MCF 10A (cell line): ENCODE measurements at regions not wholly inside any gene's neighbourhood (a gene's known extent, or its start where the extent isn't known, plus 50 kb on each side); places are given as distances from the start of the nearest gene placed in this dataset.

Experiments
- BruUV-seq: library from RNA; stranded (reverse); fragments of 400-500 nt; replicated peaks from 2 replicates; lab custom pipeline; 2021; lab: Mats Ljungman, UMichigan
- CTCF ChIA-PET: fragments of 300-600 bp; sonication (Branson Sonifier 250); formaldehyde crosslinking; extraction: SDS; loops from one replicate; lab custom pipeline; 2021; ENCODE audit warnings: antibody characterized with exemption, inconsistent platforms; lab: Yijun Ruan, JAX
- POLR2A ChIA-PET: fragments of 300-600, 350-650 bp; sonication (Branson Sonifier 250); formaldehyde crosslinking; extraction: SDS; loops from one replicate; lab custom pipeline; 2020; ENCODE audit warnings: antibody characterized with exemption, inconsistent platforms; lab: Yijun Ruan, JAX
- DNase-seq: peaks from one replicate; pipeline ENCODE4 v3.0.0-alpha.2; 2018; ENCODE audit not compliant: unreplicated experiment
- H3K27ac Mint-ChIP-seq: one replicate; pipeline ENCODE4 v1.8.0; 2022; ENCODE audit warnings: mild to moderate bottlenecking, low read depth, mixed read lengths; ENCODE audit not compliant: unreplicated experiment
- H3K27me3 Mint-ChIP-seq: one replicate; pipeline ENCODE4 v1.8.0; 2022; ENCODE audit warnings: mixed read lengths; ENCODE audit not compliant: insufficient read depth, unreplicated experiment
- H3K36me3 Mint-ChIP-seq: one replicate; pipeline ENCODE4 v1.8.0; 2022; ENCODE audit warnings: mild to moderate bottlenecking, moderate library complexity, mixed read lengths; ENCODE audit not compliant: insufficient read depth, unreplicated experiment
- H3K4me1 Mint-ChIP-seq: one replicate; pipeline ENCODE4 v1.8.0; 2022; ENCODE audit warnings: mixed read lengths; ENCODE audit not compliant: insufficient read depth, unreplicated experiment
- H3K4me3 Mint-ChIP-seq: one replicate; pipeline ENCODE4 v1.8.0; 2022; ENCODE audit warnings: mild to moderate bottlenecking, moderate library complexity, mixed read lengths; ENCODE audit not compliant: unreplicated experiment
- H3K9me3 Mint-ChIP-seq: one replicate; pipeline ENCODE4 v1.8.0; 2022; ENCODE audit warnings: mixed read lengths; ENCODE audit not compliant: unreplicated experiment
- CTCF ChIP-seq: fragments of 200-600 bp; IDR thresholded peaks from one replicate; pipeline ENCODE4 v1.8.0; 2022; ENCODE audit warnings: antibody characterized with exemption, mild to moderate bottlenecking; ENCODE audit not compliant: unreplicated experiment
- intact Hi-C: fragments of 100-400 bp; cut with micrococcal nuclease; formaldehyde crosslinking; loops from 2 replicates; pipeline ENCODE4 v1.14.1; 2022

- H3K27me3 Mint-ChIP-seq, result no peaks in the 10 kb centered on the region
- H3K9me3 Mint-ChIP-seq, result no peaks in the 10 kb centered on the region
- no peak for DNase-seq
- no peaks in the 10 kb centered on the region for H3K36me3 Mint-ChIP-seq
- intact Hi-C loops, result no loop called here
- CTCF ChIA-PET, result no interaction called here
- no peak overlapping the region for H3K27ac Mint-ChIP-seq
- POLR2A ChIA-PET, result no interaction called here
- BruUV-seq, result no TSS peak
- TF ChIP-seq CTCF, result no peak
- no peaks in the 10 kb centered on the region for H3K4me1 Mint-ChIP-seq
- H3K4me3 Mint-ChIP-seq, result no peak overlapping the region
Measured at GRCh38 chr1:60747353-60747752, 335.0 kb upstream of the NFIA start.

DNA sequence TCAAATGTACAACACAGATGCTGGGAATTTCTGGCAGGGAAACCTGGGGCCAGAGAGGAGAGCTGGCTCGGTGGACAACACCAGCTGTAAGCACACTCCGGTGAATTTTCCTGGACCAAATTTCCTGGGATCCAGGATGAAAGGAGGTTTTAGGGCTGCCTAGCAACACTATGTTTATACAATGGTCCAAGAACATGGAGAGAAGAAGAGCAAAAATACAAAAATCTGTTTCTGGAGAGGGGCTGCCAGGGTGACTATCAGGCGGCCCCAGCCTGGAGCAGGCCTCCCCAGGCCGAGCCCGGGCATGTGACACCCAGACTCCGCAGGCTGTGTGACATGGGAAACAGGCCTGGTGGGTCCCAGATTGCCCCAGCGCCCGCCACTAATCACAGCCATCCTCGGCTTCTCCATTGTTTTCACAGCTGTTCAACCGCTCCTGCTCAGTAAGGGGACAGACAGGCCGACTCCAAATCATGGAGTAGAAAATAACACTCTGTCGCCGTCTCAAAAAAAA, 336.0 kb upstream of the NFIA start:
- no peak overlapping the region for H3K4me3 Mint-ChIP-seq
- H3K9me3 Mint-ChIP-seq, result no peaks in the 10 kb centered on the region
- CTCF ChIA-PET, result interaction anchor here (1.4 kb wide), 1 partner anchor 10 kb away, joined by 4 read pairs; no protein-coding TSS in a partner anchor
- H3K27me3 Mint-ChIP-seq, result no peaks in the 10 kb centered on the region
- no peaks in the 10 kb centered on the region for H3K36me3 Mint-ChIP-seq
- no TSS peak for BruUV-seq
- DNase-seq, result no peak
- POLR2A ChIA-PET, result interaction anchor here (0.6 kb wide), 1 partner anchor 14 kb away, joined by 3 read pairs; no protein-coding TSS in a partner anchor
- H3K4me1 Mint-ChIP-seq, result no peaks in the 10 kb centered on the region
- H3K27ac Mint-ChIP-seq, result no peak overlapping the region
- TF ChIP-seq CTCF, result no peak
- intact Hi-C loops, result no loop called here

- POLR2A ChIA-PET, result interaction anchor here (0.6 kb wide), 1 partner anchor 14 kb away, joined by 3 read pairs; no protein-coding TSS in a partner anchor
- H3K4me3 Mint-ChIP-seq, result no peak overlapping the region
- H3K27ac Mint-ChIP-seq, result no peak overlapping the region
- no peaks in the 10 kb centered on the region for H3K27me3 Mint-ChIP-seq
- DNase-seq, result no peak
- H3K4me1 Mint-ChIP-seq, result no peaks in the 10 kb centered on the region
- CTCF ChIA-PET, result interaction anchor here (1.4 kb wide), 1 partner anchor 10 kb away, joined by 4 read pairs; no protein-coding TSS in a partner anchor
- H3K9me3 Mint-ChIP-seq, result no peaks in the 10 kb centered on the region
- intact Hi-C loops, result no loop called here
- H3K36me3 Mint-ChIP-seq, result no peaks in the 10 kb centered on the region
- TF ChIP-seq CTCF, result no peak
- no TSS peak for BruUV-seq
Measured at GRCh38 chr1:60745484-60745883, 336.9 kb upstream of the NFIA start.

- ChIA-PET POLR2A (interaction anchor here (0.8 kb wide), 1 partner anchor 461 kb away, joined by 3 read pairs; no protein-coding TSS in a partner anchor), CTCF (interaction anchor here (0.7 kb wide), 1 partner anchor 32 kb away, joined by 3 read pairs; no protein-coding TSS in a partner anchor)
- H3K27me3 Mint-ChIP-seq, result no peaks in the 10 kb centered on the region
- BruUV-seq, result no TSS peak
- no peaks in the 10 kb centered on the region for H3K4me1 Mint-ChIP-seq
- no peaks in the 10 kb centered on the region for H3K9me3 Mint-ChIP-seq
- H3K36me3 Mint-ChIP-seq, result no peaks in the 10 kb centered on the region
- intact Hi-C loops, result no loop called here
- H3K27ac Mint-ChIP-seq, result no peak overlapping the region
- TF ChIP-seq CTCF, result no peak
- no peak overlapping the region for H3K4me3 Mint-ChIP-seq
- no peak for DNase-seq
Measured at GRCh38 chr1:60742339-60742738, 340.0 kb upstream of the NFIA start.
